HepG2 (cell line): ENCODE measurements at regions not wholly inside any gene's neighbourhood (a gene's known extent, or its start where the extent isn't known, plus 50 kb on each side); places are given as distances from the start of the nearest gene placed in this dataset.

Experiments used
- HMGXB4 ChIP-seq, 2 experiments: sonication (generic) in 1 of 2; formaldehyde crosslinking in 1 of 2; IDR thresholded peaks; 2 replicates each; pipeline versions ENCODE4 v1.4.0 to v1.6.1; 2018 to 2020; ENCODE audit warnings: missing genetic modification reagents in 2 of 2, borderline replicate concordance in 1 of 2, low read depth in 1 of 2, mild to moderate bottlenecking in 1 of 2, missing biosample characterization in 1 of 2
- KDM4B ChIP-seq: sonication (generic); formaldehyde crosslinking; IDR thresholded peaks from 2 replicates; pipeline ENCODE4 v1.4.0; 2020; ENCODE audit warnings: missing genetic modification reagents
- KLF12 ChIP-seq: sonication (generic); formaldehyde crosslinking; IDR thresholded peaks from 2 replicates; pipeline ENCODE4 v1.4.0; 2020; ENCODE audit warnings: missing genetic modification reagents, borderline replicate concordance
- RARG ChIP-seq: sonication (generic); formaldehyde crosslinking; IDR thresholded peaks from 2 replicates; pipeline ENCODE4 v1.4.0; 2020; ENCODE audit warnings: low read depth, mild to moderate bottlenecking, missing genetic modification reagents
- SMAD9 ChIP-seq: sonication (generic); formaldehyde crosslinking; IDR thresholded peaks from 2 replicates; pipeline ENCODE4 v1.5.1; 2020; ENCODE audit warnings: mild to moderate bottlenecking, missing genetic modification reagents
- SMARCC2 ChIP-seq: fragments of 450-650 bp; IDR thresholded peaks from 2 replicates; pipeline ENCODE4 v1.6.1; 2017; ENCODE audit warnings: antibody characterized with exemption, mild to moderate bottlenecking
- TFE3 ChIP-seq: IDR thresholded peaks from 2 replicates; pipeline ENCODE4 v1.6.1; 2016
- THRA ChIP-seq: sonication (generic); formaldehyde crosslinking; IDR thresholded peaks from 2 replicates; pipeline ENCODE4 v1.4.0; 2020; ENCODE audit warnings: missing genetic modification reagents, borderline replicate concordance
- ZNF207 ChIP-seq: fragments of 450-650 bp; IDR thresholded peaks from 2 replicates; pipeline ENCODE4 v1.6.1; 2016; ENCODE audit warnings: antibody characterized with exemption, borderline replicate concordance

- TF ChIP-seq HMGXB4 (CRISPR knock-in tag; IDR thresholded peaks at IDR 0.05; ENCODE audit: borderline replicate concordance in 1 of 2, low read depth in 1 of 2) (no peak), KLF12 (no peak), SMARCC2 (no peak), SMAD9 (CRISPR knock-in tag) (no peak), TFE3 (CRISPR knock-in tag) (no peak), KDM4B (CRISPR knock-in tag) (no peak), ZNF207 (no peak), THRA (CRISPR knock-in tag) (no peak), RARG (CRISPR knock-in tag) (no peak)
These were observed 283.2 kb upstream of the SLC10A2 start (continued) for GRCh38 chr13:103349211-103349980.
